HCT116 (cell line): ENCODE measurements at regions not wholly inside any gene's neighbourhood (a gene's known extent, or its start where the extent isn't known, plus 50 kb on each side); places are given as distances from the start of the nearest gene placed in this dataset.

Experiments used
- ATAC-seq: fragments of 200-7000 bp; cut with Tn5 transposase; 2 replicates; pipeline ENCODE4 v1.9.1; 2020; ENCODE audit warnings: mild to moderate bottlenecking, moderate library complexity
- BruUV-seq: library from RNA; stranded (reverse); fragments of 400-500 nt; replicated peaks from 2 replicates; lab custom pipeline; 2021; lab: Mats Ljungman, UMichigan
- CTCF ChIA-PET: fragments of 300-600 bp; sonication (Branson Sonifier 250); formaldehyde crosslinking; loops from one replicate; lab custom pipeline; 2021; ENCODE audit warnings: antibody characterized with exemption; lab: Charles Lee
- POLR2A ChIA-PET: fragments of 300-600, 350-600 bp; sonication (Branson Sonifier 250); formaldehyde crosslinking; loops from one replicate; lab custom pipeline; 2021; ENCODE audit warnings: antibody characterized with exemption; lab: Charles Lee
- RAD21 ChIA-PET, 2 experiments: fragments of 300-600 bp; sonication (Branson Sonifier 250); formaldehyde crosslinking; loops; one replicate each; lab custom pipeline; 2023; ENCODE audit warnings: low total read pairs in 2 of 2; ENCODE audit not compliant: uncharacterized antibody in 2 of 2, unreplicated experiment in 2 of 2, low non-redundant PET in 1 of 2; lab: Charles Lee
- DNase-seq: peaks from one replicate; pipeline ENCODE4 v3.0.0-alpha.2; 2010; ENCODE audit warnings: low read depth, low spot score
- H2AFZ ChIP-seq: fragments of 200-600 bp; shearing (Covaris generic), sonication (generic); 2 replicates; pipeline ENCODE4 v1.6.1; 2017; ENCODE audit warnings: low read depth, mixed run types, mixed read lengths, antibody characterized with exemption, low read length; ENCODE audit not compliant: poor library complexity, severe bottlenecking
- H3K27ac ChIP-seq: 2 replicates; pipeline ENCODE4 v1.5.1; 2012; ENCODE audit warnings: low read depth, low read length
- H3K27me3 ChIP-seq: fragments of 200-600 bp; sonication (generic); 2 replicates; pipeline ENCODE4 v1.6.1; 2016; ENCODE audit warnings: mixed run types, low read length, mixed read lengths; ENCODE audit not compliant: insufficient read depth
- H3K36me3 ChIP-seq, 2 experiments: fragments of 200-500 bp in 1 of 2; fragments of 200-600 bp in 1 of 2; sonication (Bioruptor generic) in 1 of 2; sonication (generic) in 1 of 2; 2 replicates each; pipeline versions ENCODE4 v1.5.1 to v1.6.1; 2014 to 2016; ENCODE audit warnings: low read length in 2 of 2, inconsistent platforms in 1 of 2, mixed read lengths in 1 of 2, mixed run types in 1 of 2; ENCODE audit not compliant: insufficient read depth in 2 of 2, control insufficient read depth in 1 of 2
- H3K4me1 ChIP-seq, 2 experiments: fragments of 200-600 bp in 1 of 2; sonication (generic) in 1 of 2; 2 replicates each; pipeline versions ENCODE4 v1.5.1 to v1.6.1; 2012 to 2017; ENCODE audit warnings: low read length in 2 of 2, inconsistent platforms in 1 of 2, mild to moderate bottlenecking in 1 of 2, mixed read lengths in 1 of 2, mixed run types in 1 of 2, moderate library complexity in 1 of 2; ENCODE audit not compliant: insufficient read depth in 2 of 2, control insufficient read depth in 1 of 2
- H3K4me2 ChIP-seq: fragments of 200-600 bp; sonication (generic); 2 replicates; pipeline ENCODE4 v1.6.1; 2017; ENCODE audit warnings: mixed run types, low read length, mixed read lengths
- H3K4me3 ChIP-seq, 2 experiments: fragments of 200-600 bp in 1 of 2; sonication (generic) in 1 of 2; replicated peaks in 1 of 2; 2 replicates each; pipeline ENCODE4 v1.5.1; 2011 to 2016; ENCODE audit warnings: low read length in 2 of 2, control low read depth in 1 of 2, low read depth in 1 of 2, mild to moderate bottlenecking in 1 of 2, mixed read lengths in 1 of 2, mixed run types in 1 of 2
- H3K79me2 ChIP-seq: fragments of 200-600 bp; sonication (generic); 2 replicates; pipeline ENCODE4 v1.6.1; 2017; ENCODE audit warnings: mild to moderate bottlenecking, mixed run types, low read length, moderate library complexity, mixed read lengths; ENCODE audit not compliant: insufficient read depth
- H3K9ac ChIP-seq: fragments of 200-600 bp; sonication (generic); 2 replicates; pipeline ENCODE4 v1.6.1; 2016; ENCODE audit warnings: low read length, mixed read lengths
- H3K9me2 ChIP-seq: fragments of 200-600 bp; sonication (generic), shearing (Covaris generic); 2 replicates; pipeline ENCODE4 v1.6.1; 2017; ENCODE audit warnings: mixed run types, mild to moderate bottlenecking, moderate library complexity; ENCODE audit not compliant: insufficient read depth
- H3K9me3 ChIP-seq, 2 experiments: fragments of 200-500 bp in 1 of 2; fragments of 200-600 bp in 1 of 2; sonication (Bioruptor generic) in 1 of 2; sonication (generic) in 1 of 2; 2 replicates each; pipeline ENCODE4 v1.6.1; 2014 to 2017; ENCODE audit warnings: low read length in 2 of 2, mixed read lengths in 2 of 2, inconsistent platforms in 1 of 2, low read depth in 1 of 2, mild to moderate bottlenecking in 1 of 2, mixed run types in 1 of 2, moderate library complexity in 1 of 2; ENCODE audit not compliant: control insufficient read depth in 1 of 2, insufficient read depth in 1 of 2
- H4K20me1 ChIP-seq: fragments of 200-600 bp; sonication (generic), shearing (Covaris generic); 2 replicates; pipeline ENCODE4 v1.6.1; 2017; ENCODE audit warnings: mixed run types, mild to moderate bottlenecking, moderate library complexity; ENCODE audit not compliant: insufficient read depth
- ATF3 ChIP-seq: IDR thresholded peaks from 2 replicates; pipeline ENCODE4 v1.6.1; 2012
- CBX3 ChIP-seq: IDR thresholded peaks from 2 replicates; pipeline ENCODE4 v1.6.1; 2012; ENCODE audit warnings: low read depth
- CEBPB ChIP-seq: IDR thresholded peaks from 2 replicates; pipeline ENCODE4 v1.6.1; 2012; ENCODE audit warnings: low read depth
- CTCF ChIP-seq, 3 experiments: fragments of 200-600 bp in 1 of 3; sonication (generic) in 1 of 3; IDR thresholded peaks in 2 of 3; conservative IDR thresholded peaks in 1 of 3; 2 replicates each; pipeline ENCODE4 v1.5.1; 2012 to 2017; ENCODE audit warnings: low read depth in 2 of 3, low read length in 2 of 3, antibody characterized with exemption in 1 of 3, borderline replicate concordance in 1 of 3, control low read depth in 1 of 3, mild to moderate bottlenecking in 1 of 3, mixed read lengths in 1 of 3, mixed run types in 1 of 3, moderate library complexity in 1 of 3; ENCODE audit not compliant: insufficient read depth in 1 of 3
- EGR1 ChIP-seq: IDR thresholded peaks from 2 replicates; pipeline ENCODE4 v1.6.1; 2012; ENCODE audit warnings: low read depth
- ELF1 ChIP-seq: IDR thresholded peaks from 2 replicates; pipeline ENCODE4 v1.6.1; 2012; ENCODE audit warnings: low read depth, borderline replicate concordance
- EZH2 ChIP-seq: fragments of 200-600 bp; sonication (generic); IDR thresholded peaks from 2 replicates; pipeline ENCODE4 v1.6.1; 2017; ENCODE audit warnings: antibody characterized with exemption, mixed run types
- EZH2phosphoT487 ChIP-seq: fragments of 200-600 bp; IDR thresholded peaks from 2 replicates; pipeline ENCODE4 v1.6.1; 2018; ENCODE audit warnings: antibody characterized with exemption, borderline replicate concordance
- FOSL1 ChIP-seq: IDR thresholded peaks from 2 replicates; pipeline ENCODE4 v1.6.1; 2012; ENCODE audit warnings: low read depth
- JUND ChIP-seq: IDR thresholded peaks from 2 replicates; pipeline ENCODE4 v1.6.1; 2012
- POLR2A ChIP-seq: IDR thresholded peaks from 2 replicates; pipeline ENCODE4 v1.7.0; 2011; ENCODE audit warnings: borderline replicate concordance; ENCODE audit not compliant: insufficient read depth, insufficient read length; ENCODE audit errors: extremely low read depth
- SIN3A ChIP-seq: IDR thresholded peaks from 2 replicates; pipeline ENCODE4 v1.6.1; 2012; ENCODE audit warnings: low read depth
- SP1 ChIP-seq: IDR thresholded peaks from 2 replicates; pipeline ENCODE4 v1.6.1; 2012; ENCODE audit warnings: low read depth
- SRF ChIP-seq: IDR thresholded peaks from 2 replicates; pipeline ENCODE4 v1.6.1; 2012; ENCODE audit warnings: low read depth
- TCF7L2 ChIP-seq: IDR thresholded peaks from 2 replicates; pipeline ENCODE4 v1.7.0; 2011; ENCODE audit warnings: borderline replicate concordance, inconsistent platforms; ENCODE audit not compliant: insufficient read depth, insufficient read length; ENCODE audit errors: extremely low read depth
- YY1 ChIP-seq: IDR thresholded peaks from 2 replicates; pipeline ENCODE4 v1.6.1; 2011; ENCODE audit warnings: low read length, low read depth, moderate library complexity, mild to moderate bottlenecking; ENCODE audit not compliant: insufficient replicate concordance; ENCODE audit errors: extremely low read depth
- ZFX ChIP-seq: fragments of 450-650 bp; IDR thresholded peaks from 2 replicates; pipeline ENCODE4 v1.6.1; 2017
- intact Hi-C: fragments of 100-400 bp; cut with micrococcal nuclease; formaldehyde crosslinking; loops from 2 replicates; pipeline ENCODE4 v1.10.0; 2022
- TF ChIP-seq, protein P1 (sequence below): IDR thresholded peaks from 2 replicates; pipeline ENCODE4 v1.6.1; 2012; ENCODE audit warnings: low read depth
- TF ChIP-seq, protein P2 (sequence below): IDR thresholded peaks from 2 replicates; pipeline ENCODE4 v1.6.1; 2011; ENCODE audit warnings: mild to moderate bottlenecking, low read length, moderate library complexity; ENCODE audit not compliant: insufficient replicate concordance; ENCODE audit errors: extremely low read depth
- TF ChIP-seq, protein P3 (sequence below): IDR thresholded peaks from 2 replicates; pipeline ENCODE4 v1.6.1; 2012

- Histone ChIP-seq H2AFZ (no peak overlapping the region), H3K4me1 (no peaks in the 10 kb centered on the region; a peak in 1 of 4 replicates), H3K27ac (no peak overlapping the region), H3K9me3 (peaks cover 0 to 11% of the 10 kb centered on the region in 2 experiments; a peak in 1 of 4 replicates), H3K9me2 (no peaks in the 10 kb centered on the region), H3K4me2 (no peak overlapping the region), H3K27me3 (no peaks in the 10 kb centered on the region), H3K9ac (no peak overlapping the region), H4K20me1 (no peaks in the 10 kb centered on the region), H3K79me2 (no peaks in the 10 kb centered on the region), H3K4me3 (no peak overlapping the region), H3K36me3 (no peaks in the 10 kb centered on the region)
- RAD21 ChIA-PET, result no interaction called here
- CTCF ChIA-PET, result no interaction called here
- intact Hi-C loops, result no loop called here
- DNase-seq, result no peak
- POLR2A ChIA-PET, result no interaction called here
- ATAC-seq, result no peak
- BruUV-seq, result no TSS peak
- no peak for TF ChIP-seq SP1
- no peak for TF ChIP-seq YY1
- TF ChIP-seq ZFX, result no peak
- TF ChIP-seq ATF3, result no peak
- TF ChIP-seq ELF1, result no peak
- TF ChIP-seq EGR1, result no peak
- no peak for TF ChIP-seq TCF7L2
- no peak for TF ChIP-seq EZH2phosphoT487
- no peak for TF ChIP-seq EZH2
- TF ChIP-seq CBX3, result no peak
- no peak for TF ChIP-seq FOSL1
- TF ChIP-seq, protein P1, sequence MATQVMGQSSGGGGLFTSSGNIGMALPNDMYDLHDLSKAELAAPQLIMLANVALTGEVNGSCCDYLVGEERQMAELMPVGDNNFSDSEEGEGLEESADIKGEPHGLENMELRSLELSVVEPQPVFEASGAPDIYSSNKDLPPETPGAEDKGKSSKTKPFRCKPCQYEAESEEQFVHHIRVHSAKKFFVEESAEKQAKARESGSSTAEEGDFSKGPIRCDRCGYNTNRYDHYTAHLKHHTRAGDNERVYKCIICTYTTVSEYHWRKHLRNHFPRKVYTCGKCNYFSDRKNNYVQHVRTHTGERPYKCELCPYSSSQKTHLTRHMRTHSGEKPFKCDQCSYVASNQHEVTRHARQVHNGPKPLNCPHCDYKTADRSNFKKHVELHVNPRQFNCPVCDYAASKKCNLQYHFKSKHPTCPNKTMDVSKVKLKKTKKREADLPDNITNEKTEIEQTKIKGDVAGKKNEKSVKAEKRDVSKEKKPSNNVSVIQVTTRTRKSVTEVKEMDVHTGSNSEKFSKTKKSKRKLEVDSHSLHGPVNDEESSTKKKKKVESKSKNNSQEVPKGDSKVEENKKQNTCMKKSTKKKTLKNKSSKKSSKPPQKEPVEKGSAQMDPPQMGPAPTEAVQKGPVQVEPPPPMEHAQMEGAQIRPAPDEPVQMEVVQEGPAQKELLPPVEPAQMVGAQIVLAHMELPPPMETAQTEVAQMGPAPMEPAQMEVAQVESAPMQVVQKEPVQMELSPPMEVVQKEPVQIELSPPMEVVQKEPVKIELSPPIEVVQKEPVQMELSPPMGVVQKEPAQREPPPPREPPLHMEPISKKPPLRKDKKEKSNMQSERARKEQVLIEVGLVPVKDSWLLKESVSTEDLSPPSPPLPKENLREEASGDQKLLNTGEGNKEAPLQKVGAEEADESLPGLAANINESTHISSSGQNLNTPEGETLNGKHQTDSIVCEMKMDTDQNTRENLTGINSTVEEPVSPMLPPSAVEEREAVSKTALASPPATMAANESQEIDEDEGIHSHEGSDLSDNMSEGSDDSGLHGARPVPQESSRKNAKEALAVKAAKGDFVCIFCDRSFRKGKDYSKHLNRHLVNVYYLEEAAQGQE, result no peak
- TF ChIP-seq, protein P2, sequence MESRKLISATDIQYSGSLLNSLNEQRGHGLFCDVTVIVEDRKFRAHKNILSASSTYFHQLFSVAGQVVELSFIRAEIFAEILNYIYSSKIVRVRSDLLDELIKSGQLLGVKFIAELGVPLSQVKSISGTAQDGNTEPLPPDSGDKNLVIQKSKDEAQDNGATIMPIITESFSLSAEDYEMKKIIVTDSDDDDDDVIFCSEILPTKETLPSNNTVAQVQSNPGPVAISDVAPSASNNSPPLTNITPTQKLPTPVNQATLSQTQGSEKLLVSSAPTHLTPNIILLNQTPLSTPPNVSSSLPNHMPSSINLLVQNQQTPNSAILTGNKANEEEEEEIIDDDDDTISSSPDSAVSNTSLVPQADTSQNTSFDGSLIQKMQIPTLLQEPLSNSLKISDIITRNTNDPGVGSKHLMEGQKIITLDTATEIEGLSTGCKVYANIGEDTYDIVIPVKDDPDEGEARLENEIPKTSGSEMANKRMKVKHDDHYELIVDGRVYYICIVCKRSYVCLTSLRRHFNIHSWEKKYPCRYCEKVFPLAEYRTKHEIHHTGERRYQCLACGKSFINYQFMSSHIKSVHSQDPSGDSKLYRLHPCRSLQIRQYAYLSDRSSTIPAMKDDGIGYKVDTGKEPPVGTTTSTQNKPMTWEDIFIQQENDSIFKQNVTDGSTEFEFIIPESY, result no peak
- no peak for TF ChIP-seq SRF
- no peak for TF ChIP-seq CEBPB
- no peak for TF ChIP-seq SIN3A
- TF ChIP-seq, protein P3, sequence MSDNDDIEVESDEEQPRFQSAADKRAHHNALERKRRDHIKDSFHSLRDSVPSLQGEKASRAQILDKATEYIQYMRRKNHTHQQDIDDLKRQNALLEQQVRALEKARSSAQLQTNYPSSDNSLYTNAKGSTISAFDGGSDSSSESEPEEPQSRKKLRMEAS, result no peak
- TF ChIP-seq POLR2A, result no peak
- TF ChIP-seq CTCF (IDR thresholded peaks at IDR 0.05 in 2 of 3, conservative IDR thresholded peaks at IDR 0.05 in 1 of 3; ENCODE audit: borderline replicate concordance in 1 of 3, insufficient read depth in 1 of 3, low read depth in 2 of 3, low read length in 2 of 3), result no peak
- no peak for TF ChIP-seq JUND
Observed at GRCh38 chr7:1339611-1340010, 106.9 kb downstream of the UNCX start.
